ENCODE measurements at regions not wholly inside any gene's neighbourhood (a gene's known extent, or its start where the extent isn't known, plus 50 kb on each side); places are given as distances from the start of the nearest gene placed in this dataset.

GRCh38 chr5:17114233-17114632 is 103.2 kb upstream of the BASP1 start:
- H3K4me3 ChIP-seq = no peak overlapping the region
- POLR2A ChIA-PET = interaction anchor here (1.9 kb wide), 1 partner anchor 19 kb away, joined by 4 read pairs; no protein-coding TSS in a partner anchor
- no TSS peak for BruUV-seq (replicated peaks)
- TF ChIP-seq ZNF76 (CRISPR knock-in tag; IDR thresholded peaks at IDR 0.05; ENCODE audit: borderline replicate concordance) (no peak), GATAD2A (IDR thresholded peaks at IDR 0.05) (no peak), ZNF318 (IDR thresholded peaks at IDR 0.05; ENCODE audit: borderline replicate concordance in 1 of 2, low read depth in 1 of 2) (no peak), ELK3 (CRISPR knock-in tag; IDR thresholded peaks at IDR 0.05) (no peak), KHSRP (IDR thresholded peaks at IDR 0.05) (no peak), POLR2H (tag; IDR thresholded peaks at IDR 0.05; ENCODE audit: low read depth) (no peak), NR4A1 (CRISPR knock-in tag; IDR thresholded peaks at IDR 0.05) (no peak), NR4A1 (tag; IDR thresholded peaks at IDR 0.05) (no peak), NCOR1 (IDR thresholded peaks at IDR 0.05) (no peak), C11orf30 (IDR thresholded peaks at IDR 0.05; ENCODE audit: low read depth) (no peak), ZNF449 (CRISPR knock-in tag; IDR thresholded peaks at IDR 0.05) (no peak), CHCHD3 (CRISPR knock-in tag; IDR thresholded peaks at IDR 0.05) (no peak), TBL1XR1 (IDR thresholded peaks at IDR 0.05; ENCODE audit: low read length in 2 of 2) (no peak), POLR3A (IDR thresholded peaks at IDR 0.05; ENCODE audit: borderline replicate concordance, extremely low read depth, insufficient read depth, insufficient read length) (no peak)

More at GRCh38 chr5:17114233-17114632, 103.2 kb upstream of the BASP1 start:
- no peaks in the 10 kb centered on the region for H3K79me2 ChIP-seq (ENCODE audit: control insufficient read depth, insufficient read depth, low read length)
- no peak overlapping the region for H2AFZ ChIP-seq (ENCODE audit: low read depth, low read length)
- CTCF ChIA-PET (ENCODE audit: low intra/inter-chr PET ratio) = no interaction called here
- H4K20me1 ChIP-seq (replicated peaks; ENCODE audit: control insufficient read depth, insufficient read depth, low read length) = no peaks in the 10 kb centered on the region
- H3K9me1 ChIP-seq (ENCODE audit: control insufficient read depth, insufficient read depth, low read length) = no peaks in the 10 kb centered on the region
- H3K4me2 ChIP-seq (ENCODE audit: insufficient read depth, low read length) = no peak overlapping the region
- 2% methylated on average over 6 of the region's 6 CpGs for WGBS (ENCODE audit: insufficient coverage, low coverage, missing lambda C conversion rate)
- no peak for DNase-seq (ENCODE audit: extremely low read depth in 1 of 4, low spot score in 3 of 4)
- in situ Hi-C loops (cut with MboI) = no loop called here
- intact Hi-C loops (cut with micrococcal nuclease) = no loop called here
- H3K36me3 ChIP-seq (ENCODE audit: control insufficient read depth, insufficient read depth, low read length) = no peaks in the 10 kb centered on the region
- H3K27me3 ChIP-seq (ENCODE audit: control insufficient read depth in 2 of 2, insufficient read depth in 2 of 2, low read length in 2 of 2) = no peaks in the 10 kb centered on the region
- no peaks in the 10 kb centered on the region for H3K4me1 ChIP-seq (replicated peaks in 1 of 2; ENCODE audit: control insufficient read depth in 2 of 2, insufficient read depth in 2 of 2, low read length in 2 of 2)
- H3K9ac ChIP-seq (ENCODE audit: insufficient read depth in 1 of 2, low read depth in 2 of 2, low read length in 2 of 2) = no peak overlapping the region
- no peak overlapping the region for H3K27ac ChIP-seq (ENCODE audit: extremely low read depth, low read depth, low read length)
- H3K9me3 ChIP-seq (replicated peaks; ENCODE audit: control insufficient read depth, insufficient read depth, low read depth, low read length) = no peaks in the 10 kb centered on the region
- ATAC-seq = no peak
- no peak for FAIRE-seq
